HepG2 (cell line): ENCODE measurements at regions not wholly inside any gene's neighbourhood (a gene's known extent, or its start where the extent isn't known, plus 50 kb on each side); places are given as distances from the start of the nearest gene placed in this dataset.
A peak's percentile ranks its signal among the peaks of the same experiment; 100 is the strongest.

Experiments
- BCLAF1 ChIP-seq: fragments of 450-650 bp; IDR thresholded peaks from 2 replicates; pipeline ENCODE4 v1.6.1; 2017; ENCODE audit warnings: mild to moderate bottlenecking
- BRCA1 ChIP-seq: sonication (generic); formaldehyde crosslinking; IDR thresholded peaks from 2 replicates; pipeline ENCODE4 v1.4.0; 2020; ENCODE audit warnings: missing genetic modification reagents
- CEBPZ ChIP-seq: IDR thresholded peaks from 2 replicates; pipeline ENCODE4 v1.6.1; 2012; ENCODE audit warnings: low read length, improper control_type of control experiment
- FOXA3 ChIP-seq: IDR thresholded peaks from 2 replicates; pipeline ENCODE4 v1.6.1; 2016; ENCODE audit warnings: missing genetic modification reagents, missing compliant biosample characterization
- FOXO4 ChIP-seq: sonication (generic); formaldehyde crosslinking; conservative IDR thresholded peaks from 2 replicates; pipeline ENCODE4 v1.8.1; 2023; ENCODE audit warnings: missing genetic modification reagents
- HHEX ChIP-seq: IDR thresholded peaks from 2 replicates; pipeline ENCODE4 v1.6.1; 2016; ENCODE audit warnings: control low read depth
- IRF9 ChIP-seq: sonication (generic); formaldehyde crosslinking; IDR thresholded peaks from 2 replicates; pipeline ENCODE4 v1.8.0; 2022; ENCODE audit warnings: missing genetic modification reagents, mild to moderate bottlenecking, borderline replicate concordance
- MYPOP ChIP-seq: sonication (generic); formaldehyde crosslinking; IDR thresholded peaks from 2 replicates; pipeline ENCODE4 v1.8.1; 2023; ENCODE audit warnings: mild to moderate bottlenecking, moderate library complexity, missing genetic modification reagents
- POLR2AphosphoS2 ChIP-seq: IDR thresholded peaks from 2 replicates; pipeline ENCODE4 v1.6.1; 2011; ENCODE audit warnings: low read depth, low read length, improper control_type of control experiment
- SAFB2 ChIP-seq: sonication (generic); formaldehyde crosslinking; IDR thresholded peaks from 2 replicates; pipeline ENCODE4 v1.5.1; 2020; ENCODE audit warnings: missing genetic modification reagents, low read depth, mild to moderate bottlenecking, borderline replicate concordance
- THAP9 ChIP-seq: sonication (generic); formaldehyde crosslinking; IDR thresholded peaks from 2 replicates; pipeline ENCODE4; 2020; ENCODE audit warnings: missing genetic modification reagents, mild to moderate bottlenecking, borderline replicate concordance
- ZNF530 ChIP-seq: sonication (generic); formaldehyde crosslinking; IDR thresholded peaks from 2 replicates; pipeline ENCODE4 v1.5.0; 2020; ENCODE audit warnings: low read depth, mild to moderate bottlenecking, missing genetic modification reagents
- ZNF629 ChIP-seq: sonication (generic); formaldehyde crosslinking; conservative IDR thresholded peaks from 2 replicates; pipeline ENCODE4 v1.5.0; 2020; ENCODE audit warnings: missing genetic modification reagents
- ZNF709 ChIP-seq: sonication (generic); formaldehyde crosslinking; IDR thresholded peaks from 2 replicates; pipeline ENCODE4 v1.5.0; 2020; ENCODE audit warnings: mild to moderate bottlenecking, missing genetic modification reagents
- ZNF788 ChIP-seq: sonication (generic); formaldehyde crosslinking; IDR thresholded peaks from 2 replicates; pipeline ENCODE4 v1.5.0; 2020; ENCODE audit warnings: mild to moderate bottlenecking, missing genetic modification reagents, borderline replicate concordance

- TF ChIP-seq MYPOP (CRISPR knock-in tag) (peak; percentile 84; the same call in 1 of the 2 replicates), POLR2AphosphoS2 (no peak), BCLAF1 (no peak), ZNF709 (CRISPR knock-in tag) (peak; percentile 57), SAFB2 (CRISPR knock-in tag) (no peak; the same call in 1 of the 2 replicates), BRCA1 (CRISPR knock-in tag) (no peak), FOXA3 (CRISPR knock-in tag) (peak; percentile 93), ZNF629 (CRISPR knock-in tag) (no peak), FOXO4 (CRISPR knock-in tag) (0 out of 2 replicates have a peak, but pooled peaks have one; percentile 40), HHEX (CRISPR knock-in tag) (0 out of 2 replicates have a peak, but pooled peaks have one; percentile 48), THAP9 (CRISPR knock-in tag) (no peak; the same call in 1 of the 2 replicates), ZNF530 (CRISPR knock-in tag) (no peak), ZNF788 (peak; percentile 97), IRF9 (CRISPR knock-in tag) (0 out of 2 replicates have a peak, but pooled peaks have one; percentile 30), CEBPZ (no peak)
Measured at GRCh38 chr14:73785834-73786635, 65.6 kb upstream of the PTGR2 start (continued).
